ENCODE measurements at regions not wholly inside any gene's neighbourhood (a gene's known extent, or its start where the extent isn't known, plus 50 kb on each side); places are given as distances from the start of the nearest gene placed in this dataset.

DNA sequence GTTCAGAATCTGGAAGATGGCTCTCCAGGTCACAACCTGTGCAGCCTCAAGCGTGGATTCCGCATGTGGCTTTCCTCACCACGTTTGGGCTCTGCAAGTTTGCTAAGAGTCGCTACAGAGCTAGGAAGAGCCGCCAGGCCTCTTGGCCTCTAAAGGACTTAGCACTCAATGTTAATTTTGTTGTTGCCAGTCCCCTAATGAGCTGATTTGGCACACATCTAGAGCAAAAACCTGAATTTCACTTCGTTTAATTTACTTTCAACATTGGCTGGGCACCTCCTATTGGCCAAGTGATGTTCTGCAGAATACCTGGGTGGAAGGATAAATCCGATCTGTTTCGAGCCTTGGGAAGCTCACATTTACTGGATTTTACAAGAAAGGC, 65.8 kb upstream of the UNC5A start:
- no peak for TF ChIP-seq POLR2A (IDR thresholded peaks at IDR 0.05)
- TF ChIP-seq, protein P1, sequence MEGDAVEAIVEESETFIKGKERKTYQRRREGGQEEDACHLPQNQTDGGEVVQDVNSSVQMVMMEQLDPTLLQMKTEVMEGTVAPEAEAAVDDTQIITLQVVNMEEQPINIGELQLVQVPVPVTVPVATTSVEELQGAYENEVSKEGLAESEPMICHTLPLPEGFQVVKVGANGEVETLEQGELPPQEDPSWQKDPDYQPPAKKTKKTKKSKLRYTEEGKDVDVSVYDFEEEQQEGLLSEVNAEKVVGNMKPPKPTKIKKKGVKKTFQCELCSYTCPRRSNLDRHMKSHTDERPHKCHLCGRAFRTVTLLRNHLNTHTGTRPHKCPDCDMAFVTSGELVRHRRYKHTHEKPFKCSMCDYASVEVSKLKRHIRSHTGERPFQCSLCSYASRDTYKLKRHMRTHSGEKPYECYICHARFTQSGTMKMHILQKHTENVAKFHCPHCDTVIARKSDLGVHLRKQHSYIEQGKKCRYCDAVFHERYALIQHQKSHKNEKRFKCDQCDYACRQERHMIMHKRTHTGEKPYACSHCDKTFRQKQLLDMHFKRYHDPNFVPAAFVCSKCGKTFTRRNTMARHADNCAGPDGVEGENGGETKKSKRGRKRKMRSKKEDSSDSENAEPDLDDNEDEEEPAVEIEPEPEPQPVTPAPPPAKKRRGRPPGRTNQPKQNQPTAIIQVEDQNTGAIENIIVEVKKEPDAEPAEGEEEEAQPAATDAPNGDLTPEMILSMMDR (IDR thresholded peaks at IDR 0.05): no peak

All from esophagus squamous epithelium (tissue), 4 donors.